Ovary (tissue), 7 donors: ENCODE measurements at regions not wholly inside any gene's neighbourhood (a gene's known extent, or its start where the extent isn't known, plus 50 kb on each side); places are given as distances from the start of the nearest gene placed in this dataset.

Experiments
- DNase-seq, 5 donors: peaks; one replicate each; pipeline ENCODE4 v3.0.0-alpha.2; 2019 to 2020
- H3K27ac ChIP-seq, 2 donors: fragments of 200-600 bp; one replicate each; pipeline versions ENCODE4 v1.5.1 to v1.8.0; 2019 to 2022
- H3K27me3 ChIP-seq: fragments of 200-600 bp; one replicate; pipeline ENCODE4 v1.8.0; 2022
- H3K36me3 ChIP-seq: fragments of 200-600 bp; sonication (generic); one replicate; pipeline ENCODE4 v1.5.1; 2019
- H3K4me1 ChIP-seq: one replicate; pipeline ENCODE4 v1.8.1; 2013; ENCODE audit warnings: mild to moderate bottlenecking, moderate library complexity; ENCODE audit not compliant: insufficient read depth
- H3K4me3 ChIP-seq: fragments of 200-600 bp; sonication (generic); one replicate; pipeline ENCODE4 v1.5.1; 2017
- H3K9me3 ChIP-seq, 2 donors: fragments of 200-600 bp in 1 of 2; sonication (generic) in 1 of 2; one replicate each; pipeline versions ENCODE4 v1.5.1 to v1.8.1; 2013 to 2019; ENCODE audit warnings: mild to moderate bottlenecking in 1 of 2, moderate library complexity in 1 of 2
- EP300 ChIP-seq: sonication (generic); formaldehyde crosslinking; IDR thresholded peaks from one replicate; pipeline ENCODE4 v1.6.1; 2017; ENCODE audit warnings: antibody characterized with exemption
- POLR2A ChIP-seq: fragments of 450-650 bp; IDR thresholded peaks from one replicate; pipeline ENCODE4 v1.6.1; 2017; ENCODE audit warnings: antibody characterized with exemption, mild to moderate bottlenecking, moderate library complexity
- WGBS, 3 donors: extraction: QIAGEN DNeasy Blood & Tissue Kit in 1 of 3; methylation state at CpG; one replicate each; pipeline versions ENCODE4 v1.1.5 to v1.1.7; 2013 to 2017; 5-methylcytosine and 5-hydroxymethylcytosine counted together
- intact Hi-C, 4 donors: fragments of 100-400 bp; cut with DNase I; formaldehyde crosslinking; loops; one replicate each; pipeline versions ENCODE4 v1.11.0 to v1.15.1; 2022 to 2023
- TF ChIP-seq, protein P1 (sequence below), 3 donors: fragments of 450-650 bp in 2 of 3; fragments of 200-600 bp in 1 of 3; IDR thresholded peaks; one replicate each; pipeline versions ENCODE4 v1.5.1 to v1.8.0; 2016 to 2022; ENCODE audit warnings: antibody characterized with exemption in 3 of 3, mild to moderate bottlenecking in 1 of 3
- donor health status: DM: no; HTN: no; CAD: no; lungs with moderate emphysema.
- donor health status: DM: no; HTN: no; CAD: no.
- donor health status: Bipolar disorder and iron deficiency.
- donor health status: DM: no; HTN: no; CAD: no.
- donor health status: DM: yes; HTN: yes; CAD: no.

GRCh38 chr12:19066475-19067001 is 63.0 kb upstream of the PLEKHA5 start:
- intact Hi-C loops: no loop called here
- H3K27ac ChIP-seq: no peak overlapping the region
- no peaks in the 10 kb centered on the region for H3K4me1 ChIP-seq
- no peaks in the 10 kb centered on the region for H3K9me3 ChIP-seq
- H3K4me3 ChIP-seq: no peak overlapping the region
- 54 to 58% (median 55%) methylated on average over 3 of the region's 3 CpGs for WGBS, 3 donors
- TF ChIP-seq EP300 (no peak), POLR2A (no peak)
- TF ChIP-seq, protein P1, sequence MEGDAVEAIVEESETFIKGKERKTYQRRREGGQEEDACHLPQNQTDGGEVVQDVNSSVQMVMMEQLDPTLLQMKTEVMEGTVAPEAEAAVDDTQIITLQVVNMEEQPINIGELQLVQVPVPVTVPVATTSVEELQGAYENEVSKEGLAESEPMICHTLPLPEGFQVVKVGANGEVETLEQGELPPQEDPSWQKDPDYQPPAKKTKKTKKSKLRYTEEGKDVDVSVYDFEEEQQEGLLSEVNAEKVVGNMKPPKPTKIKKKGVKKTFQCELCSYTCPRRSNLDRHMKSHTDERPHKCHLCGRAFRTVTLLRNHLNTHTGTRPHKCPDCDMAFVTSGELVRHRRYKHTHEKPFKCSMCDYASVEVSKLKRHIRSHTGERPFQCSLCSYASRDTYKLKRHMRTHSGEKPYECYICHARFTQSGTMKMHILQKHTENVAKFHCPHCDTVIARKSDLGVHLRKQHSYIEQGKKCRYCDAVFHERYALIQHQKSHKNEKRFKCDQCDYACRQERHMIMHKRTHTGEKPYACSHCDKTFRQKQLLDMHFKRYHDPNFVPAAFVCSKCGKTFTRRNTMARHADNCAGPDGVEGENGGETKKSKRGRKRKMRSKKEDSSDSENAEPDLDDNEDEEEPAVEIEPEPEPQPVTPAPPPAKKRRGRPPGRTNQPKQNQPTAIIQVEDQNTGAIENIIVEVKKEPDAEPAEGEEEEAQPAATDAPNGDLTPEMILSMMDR (IDR thresholded peaks at IDR 0.05): no peak
- H3K27me3 ChIP-seq: no peaks in the 10 kb centered on the region
- H3K36me3 ChIP-seq: no peaks in the 10 kb centered on the region
- DNase-seq: no peak

DNA sequence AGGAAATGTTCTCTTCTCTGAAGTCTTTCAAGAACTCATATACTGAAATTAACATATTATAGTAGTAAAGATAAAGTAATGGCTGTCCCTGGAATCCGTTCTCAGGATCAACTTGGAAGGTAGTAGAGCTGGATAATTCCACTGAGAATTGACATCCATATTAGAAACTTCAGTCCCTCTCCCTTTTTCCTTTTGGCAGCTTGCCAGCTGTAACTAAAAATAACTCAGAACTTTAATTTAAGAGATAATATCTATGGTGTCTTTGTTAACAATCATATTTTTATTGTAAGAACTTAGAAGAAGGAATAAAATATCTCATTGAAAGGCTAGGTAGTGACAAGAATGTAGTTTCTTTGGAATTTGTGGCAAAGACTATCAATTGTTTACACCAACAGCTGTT is 61.4 kb upstream of the PLEKHA5 start:
- Histone ChIP-seq H3K4me1 (no peaks in the 10 kb centered on the region), H3K27me3 (no peaks in the 10 kb centered on the region), H3K27ac (no peak overlapping the region), H3K36me3 (no peaks in the 10 kb centered on the region), H3K9me3 (no peaks in the 10 kb centered on the region), H3K4me3 (no peak overlapping the region)
- WGBS, 3 donors: 31 to 45% (median 39%) methylated on average over 1 of the region's 1 CpG
- no peak for DNase-seq
- intact Hi-C loops: no loop called here
- TF ChIP-seq, protein P1 (IDR thresholded peaks at IDR 0.05): no peak
- TF ChIP-seq POLR2A (no peak), EP300 (no peak)

DNA sequence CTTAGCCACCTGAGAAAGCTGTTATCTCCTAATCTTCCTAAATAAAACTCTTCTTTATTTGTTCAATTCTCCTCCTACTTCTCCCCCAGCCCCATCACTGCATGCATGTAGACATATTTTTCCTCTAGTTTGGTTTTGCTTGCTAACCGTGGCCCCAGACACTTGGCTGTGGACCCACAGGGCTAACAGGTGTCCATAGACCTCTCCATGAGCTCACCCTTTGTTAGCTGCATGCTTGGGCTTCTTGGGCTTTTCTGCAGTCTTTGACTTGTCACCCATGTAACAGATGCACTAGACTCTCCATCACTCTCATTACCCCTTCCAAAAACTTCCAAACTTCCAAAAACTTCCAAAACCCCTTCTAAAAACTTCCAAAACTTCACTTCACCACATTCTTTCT is 59.2 kb upstream of the PLEKHA5 start:
- Histone ChIP-seq H3K27me3 (no peaks in the 10 kb centered on the region), H3K27ac (no peak overlapping the region), H3K4me3 (no peak overlapping the region), H3K9me3 (no peaks in the 10 kb centered on the region), H3K36me3 (no peaks in the 10 kb centered on the region), H3K4me1 (no peaks in the 10 kb centered on the region)
- intact Hi-C loops: no loop called here
- WGBS, 3 donors: 60 to 64% (median 63%) methylated on average over 1 of the region's 1 CpG
- DNase-seq: no peak
- no peak for TF ChIP-seq EP300
- TF ChIP-seq POLR2A: no peak
- TF ChIP-seq, protein P1 (IDR thresholded peaks at IDR 0.05): no peak

DNA sequence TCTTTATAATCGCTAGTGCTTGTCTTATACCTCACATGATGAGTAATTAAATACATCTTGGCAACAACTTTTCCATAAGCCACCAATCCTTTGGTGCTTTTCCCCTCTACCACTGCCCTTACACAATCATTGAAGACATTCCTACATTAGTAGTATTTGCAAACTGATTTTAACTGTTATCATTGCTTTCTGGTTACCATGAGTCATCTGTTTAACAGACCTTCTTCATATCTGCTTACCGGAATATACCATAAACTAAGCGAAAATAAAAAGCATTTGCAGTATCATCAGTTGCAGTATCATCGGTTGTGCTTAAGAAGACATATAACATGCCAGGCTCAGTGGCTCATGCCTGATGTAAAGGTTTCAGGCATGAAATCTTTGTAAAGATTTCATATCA is 54.8 kb upstream of the PLEKHA5 start:
- no peak for DNase-seq
- H3K27ac ChIP-seq: no peak overlapping the region
- no peaks in the 10 kb centered on the region for H3K36me3 ChIP-seq
- H3K27me3 ChIP-seq: no peaks in the 10 kb centered on the region
- WGBS, 3 donors: 74 to 82% (median 80%) methylated on average over 4 of the region's 4 CpGs
- TF ChIP-seq, protein P1 (IDR thresholded peaks at IDR 0.05): no peak
- TF ChIP-seq EP300 (no peak), POLR2A (no peak)
- no peaks in the 10 kb centered on the region for H3K9me3 ChIP-seq
- no peaks in the 10 kb centered on the region for H3K4me1 ChIP-seq
- H3K4me3 ChIP-seq: no peak overlapping the region
- intact Hi-C loops: no loop called here
